Gastrocnemius medialis (tissue), 4 donors: ENCODE measurements at regions not wholly inside any gene's neighbourhood (a gene's known extent, or its start where the extent isn't known, plus 50 kb on each side); places are given as distances from the start of the nearest gene placed in this dataset.

Experiments
- POLR2A ChIP-seq, 2 donors: fragments of 450-650 bp; IDR thresholded peaks; one replicate each; pipeline ENCODE4 v1.6.1; 2017; ENCODE audit warnings: antibody characterized with exemption in 2 of 2, mild to moderate bottlenecking in 2 of 2, moderate library complexity in 2 of 2
- TF ChIP-seq, protein P1 (sequence below), 5 experiments: fragments of 450-650 bp in 3 of 5; fragments of 200-600 bp in 2 of 5; sonication (generic) in 2 of 5; IDR thresholded peaks in 4 of 5; conservative IDR thresholded peaks in 1 of 5; 1 replicate in 4 of 5; 2 replicates in 1 of 5; pipeline ENCODE4 v1.5.1; 2016 to 2019; ENCODE audit warnings: antibody characterized with exemption in 5 of 5, mild to moderate bottlenecking in 3 of 5, moderate library complexity in 3 of 5

DNA sequence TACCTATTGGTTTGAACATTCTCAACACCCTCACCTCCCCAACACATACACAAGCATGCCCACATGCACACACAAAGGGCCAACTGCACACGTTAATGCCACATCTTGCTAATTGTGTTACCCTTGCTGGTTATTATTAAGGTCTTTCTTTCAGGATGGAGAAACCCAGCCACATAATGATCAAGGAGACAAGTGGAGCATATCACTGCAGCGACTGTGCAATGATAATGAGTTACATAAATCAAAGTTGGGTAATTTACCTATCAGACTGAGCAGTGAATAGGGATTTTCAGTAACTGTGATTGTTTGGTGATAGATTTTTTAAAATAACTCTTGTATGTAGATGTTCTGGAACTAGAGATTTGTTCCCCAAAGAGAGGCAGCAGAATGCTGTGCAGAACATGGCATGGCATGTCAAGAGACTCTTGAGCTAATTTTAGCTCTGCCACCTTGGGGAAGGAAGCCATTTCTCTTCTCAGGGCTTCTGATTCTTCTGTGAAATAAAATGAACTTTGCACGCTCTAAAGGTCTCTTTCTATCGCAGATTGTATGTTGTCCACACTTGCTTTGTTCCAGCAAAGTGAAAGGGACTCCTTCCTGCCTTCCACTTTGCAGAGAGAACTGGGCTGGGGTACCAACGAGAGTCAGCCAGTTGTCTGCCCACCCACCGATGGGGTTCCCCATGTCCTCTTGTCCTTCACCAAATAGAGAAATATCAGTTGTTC is 126.0 kb upstream of the CAMK1G start:
- TF ChIP-seq, protein P1, sequence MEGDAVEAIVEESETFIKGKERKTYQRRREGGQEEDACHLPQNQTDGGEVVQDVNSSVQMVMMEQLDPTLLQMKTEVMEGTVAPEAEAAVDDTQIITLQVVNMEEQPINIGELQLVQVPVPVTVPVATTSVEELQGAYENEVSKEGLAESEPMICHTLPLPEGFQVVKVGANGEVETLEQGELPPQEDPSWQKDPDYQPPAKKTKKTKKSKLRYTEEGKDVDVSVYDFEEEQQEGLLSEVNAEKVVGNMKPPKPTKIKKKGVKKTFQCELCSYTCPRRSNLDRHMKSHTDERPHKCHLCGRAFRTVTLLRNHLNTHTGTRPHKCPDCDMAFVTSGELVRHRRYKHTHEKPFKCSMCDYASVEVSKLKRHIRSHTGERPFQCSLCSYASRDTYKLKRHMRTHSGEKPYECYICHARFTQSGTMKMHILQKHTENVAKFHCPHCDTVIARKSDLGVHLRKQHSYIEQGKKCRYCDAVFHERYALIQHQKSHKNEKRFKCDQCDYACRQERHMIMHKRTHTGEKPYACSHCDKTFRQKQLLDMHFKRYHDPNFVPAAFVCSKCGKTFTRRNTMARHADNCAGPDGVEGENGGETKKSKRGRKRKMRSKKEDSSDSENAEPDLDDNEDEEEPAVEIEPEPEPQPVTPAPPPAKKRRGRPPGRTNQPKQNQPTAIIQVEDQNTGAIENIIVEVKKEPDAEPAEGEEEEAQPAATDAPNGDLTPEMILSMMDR (IDR thresholded peaks at IDR 0.05 in 4 of 5, conservative IDR thresholded peaks at IDR 0.05 in 1 of 5), result no peak
- TF ChIP-seq POLR2A (IDR thresholded peaks at IDR 0.05), result no peak
